ENCODE measurements at regions not wholly inside any gene's neighbourhood (a gene's known extent, or its start where the extent isn't known, plus 50 kb on each side); places are given as distances from the start of the nearest gene placed in this dataset.

DNA sequence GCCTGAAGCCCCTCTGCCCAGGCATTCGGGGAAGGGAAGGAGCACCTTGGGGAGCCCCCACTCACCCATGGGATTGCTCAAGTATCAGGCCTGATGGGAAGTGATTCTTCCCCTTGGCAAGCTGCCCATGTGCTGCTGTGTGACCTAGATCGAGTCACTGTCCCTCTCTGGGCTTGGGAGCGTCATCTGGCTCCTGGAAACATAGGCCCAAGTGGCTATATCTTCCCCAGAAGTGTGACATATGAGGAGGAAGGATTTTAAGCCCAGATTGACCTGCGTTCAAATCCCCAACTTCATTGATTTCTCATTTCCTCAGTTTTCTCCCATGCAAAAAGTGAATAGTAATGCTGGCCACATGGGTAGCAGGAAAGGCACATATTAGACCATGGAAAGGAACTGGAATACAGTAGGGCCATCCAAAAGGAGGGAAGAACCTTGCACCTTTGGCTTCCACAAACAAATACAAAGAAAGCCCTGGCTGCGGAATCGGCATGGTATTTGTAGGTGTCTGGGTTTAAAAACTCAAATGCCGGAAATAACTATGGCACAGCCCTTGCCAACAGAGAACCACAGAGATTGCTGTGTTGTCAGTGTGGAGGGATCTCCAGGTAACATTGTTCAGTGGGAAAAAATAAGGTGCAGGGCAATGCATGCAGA, 169.5 kb upstream of the ZMIZ1 start:
- no peak for DNase-seq

GRCh38 chr10:78899996-78900714, 168.6 kb upstream of the ZMIZ1 start:
- peak; percentile 53 for DNase-seq

- DNase-seq: no peak
Observed at GRCh38 chr10:78900715-78901430, 167.9 kb upstream of the ZMIZ1 start.

DNA sequence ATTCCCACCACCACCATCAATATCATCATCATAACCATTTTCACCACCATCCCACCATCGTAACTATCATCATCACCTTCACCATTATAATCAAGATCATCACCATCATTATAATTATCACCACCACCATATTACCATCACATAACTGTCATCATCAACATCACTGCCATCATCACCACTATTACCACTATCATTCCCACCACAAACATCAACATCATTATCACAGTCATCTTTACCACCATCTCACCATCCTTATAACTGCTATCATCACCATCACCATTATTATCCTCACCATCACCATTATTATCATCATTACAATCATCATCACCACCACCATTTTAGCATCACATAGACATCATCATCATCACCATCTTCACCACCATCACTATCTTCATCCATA, 167.1 kb upstream of the ZMIZ1 start:
- DNase-seq: no peak

GRCh38 chr10:78902815-78903214, 166.0 kb upstream of the ZMIZ1 start:
- no peak for DNase-seq

DNA sequence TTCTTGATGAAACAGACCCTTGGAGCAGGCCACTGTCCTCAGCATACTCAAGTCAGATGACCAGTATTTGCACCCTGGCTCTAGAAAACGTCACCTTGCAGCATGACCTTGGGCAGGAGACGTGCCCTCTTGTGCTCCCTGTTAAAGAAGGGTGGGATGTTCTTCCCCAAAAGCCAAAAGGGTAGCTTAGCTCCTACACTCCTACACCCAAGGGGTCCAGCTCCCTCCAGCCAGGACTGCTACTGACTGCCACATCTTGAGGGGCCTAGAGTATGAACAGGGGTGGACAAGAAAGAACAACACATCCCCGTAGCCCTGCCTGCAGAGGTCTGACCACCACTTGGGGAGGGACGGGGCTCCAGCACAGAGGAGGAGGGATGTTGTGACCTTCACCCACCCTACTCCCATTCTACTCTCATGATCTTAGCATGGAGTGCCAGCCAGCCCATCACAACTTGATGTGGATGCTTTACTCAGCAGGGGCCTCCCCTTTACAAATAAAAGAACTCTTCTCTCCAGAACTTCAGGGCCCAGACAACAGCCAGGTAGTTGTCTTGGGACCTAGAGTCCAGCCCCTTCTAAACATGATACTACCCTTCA, 165.3 kb upstream of the ZMIZ1 start:
- DNase-seq: no peak

DNA sequence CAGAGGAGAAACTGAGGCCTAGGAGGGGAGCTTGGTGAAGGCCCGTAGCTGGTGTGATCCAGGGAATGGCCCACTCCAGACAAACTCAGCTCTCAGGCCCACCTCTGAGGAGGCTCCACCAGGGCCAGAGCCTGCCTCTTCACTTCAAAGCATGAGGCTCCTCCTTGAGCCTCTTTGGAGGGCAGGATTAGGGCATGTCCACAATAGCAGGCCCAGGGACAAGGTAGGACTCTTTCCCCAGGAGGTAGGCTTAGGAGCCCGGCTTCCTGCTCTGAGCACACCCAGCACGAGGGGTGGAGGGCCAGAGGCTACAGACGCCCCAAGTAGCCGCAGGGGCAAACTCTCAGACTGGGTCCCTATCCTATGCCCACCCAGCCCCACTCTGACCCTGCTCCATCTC, 164.6 kb upstream of the ZMIZ1 start:
- DNase-seq: no peak

- DNase-seq: no peak
Observed at GRCh38 chr10:78905015-78905956, 163.5 kb upstream of the ZMIZ1 start.

GRCh38 chr10:78905957-78906308, 162.8 kb upstream of the ZMIZ1 start:
- no peak for DNase-seq

DNA sequence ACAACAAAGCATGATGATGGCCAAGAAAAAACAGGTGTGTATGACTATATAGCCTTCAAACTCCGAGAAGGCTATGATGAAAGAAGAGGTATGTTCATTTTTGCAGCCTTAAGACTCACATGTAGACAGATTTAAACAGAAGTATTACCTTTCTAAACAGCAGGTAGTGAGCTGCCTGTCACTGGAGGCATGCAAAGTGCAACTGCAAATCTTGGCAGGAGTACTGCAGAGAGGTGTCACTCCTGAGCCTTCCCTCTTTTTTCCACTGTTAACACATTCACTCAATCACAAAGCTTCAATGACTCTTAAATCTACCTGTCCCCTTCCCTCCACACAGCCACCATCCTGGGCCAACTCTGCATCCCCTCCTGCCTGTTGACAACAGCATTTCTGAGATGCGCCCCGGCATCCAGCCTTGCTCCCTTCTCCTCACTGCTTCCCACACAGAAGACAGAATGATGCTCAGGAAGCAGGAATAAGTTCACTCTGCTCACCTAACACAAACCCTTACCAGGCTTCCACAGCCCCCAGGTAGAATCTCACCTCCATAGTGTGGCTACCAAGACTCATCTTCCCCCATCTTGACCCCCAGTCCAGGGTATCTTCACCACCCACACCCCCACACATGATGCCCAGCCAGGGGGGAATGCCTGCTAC, 161.9 kb upstream of the ZMIZ1 start:
- no peak for DNase-seq

DNA sequence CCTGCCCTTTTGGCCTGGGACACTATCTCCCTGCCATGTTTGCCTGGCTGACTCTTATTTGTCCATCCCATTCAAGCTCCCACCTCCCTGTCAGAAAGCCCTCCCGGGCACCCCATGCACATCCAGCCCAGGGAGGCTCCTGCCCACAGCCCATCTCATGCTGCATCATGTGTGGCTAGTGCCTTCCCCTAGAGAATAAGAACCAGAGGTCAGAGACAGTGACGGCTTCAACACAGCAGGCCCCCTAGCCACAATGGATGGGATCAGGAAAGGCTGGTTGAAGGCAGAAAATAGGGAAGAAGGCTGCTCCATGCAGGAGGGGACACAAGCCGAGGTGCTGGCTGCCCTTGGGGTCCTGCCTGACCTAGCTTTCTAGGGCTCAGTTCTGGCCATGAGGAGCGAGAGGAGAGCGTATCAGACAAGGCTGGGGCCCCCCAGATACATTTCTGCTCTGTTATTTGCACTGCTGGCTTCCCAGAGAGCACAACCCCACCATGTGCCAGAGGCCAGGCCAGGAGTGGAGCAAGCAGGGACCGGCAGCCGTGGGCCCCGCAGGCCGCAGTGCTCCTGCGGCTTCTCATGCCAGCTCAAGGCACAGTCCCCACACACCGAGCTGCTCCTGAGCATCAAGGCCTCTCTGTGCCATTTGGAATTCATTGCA, 161.1 kb upstream of the ZMIZ1 start:
- no peak for DNase-seq

- no peak for DNase-seq
Observed at GRCh38 chr10:78909221-78909620, 159.5 kb upstream of the ZMIZ1 start.

- DNase-seq: no peak
Observed at GRCh38 chr10:78910021-78910420, 158.7 kb upstream of the ZMIZ1 start.

GRCh38 chr10:78910476-78910875, 158.3 kb upstream of the ZMIZ1 start:
- no peak for DNase-seq

DNA sequence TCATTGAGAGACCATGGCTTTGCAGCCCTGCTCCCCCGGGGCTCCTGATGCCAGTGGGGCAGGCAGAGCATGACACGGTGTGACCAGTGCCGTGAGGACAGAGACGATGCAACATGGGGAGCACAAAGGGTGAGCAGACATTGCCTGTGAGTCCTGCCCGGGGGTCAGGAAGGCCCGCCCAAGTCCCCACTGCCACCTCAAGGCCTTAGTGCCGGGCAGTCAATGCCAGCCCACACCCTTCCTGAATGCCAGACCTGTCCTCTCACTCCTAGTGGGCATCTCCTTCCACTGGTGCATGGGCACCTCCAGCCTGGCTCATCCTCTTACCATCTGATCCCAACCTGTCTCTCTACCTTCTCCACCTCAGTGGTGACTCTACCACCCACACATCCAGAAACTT, 157.9 kb upstream of the ZMIZ1 start:
- DNase-seq: no peak

GRCh38 chr10:78911533-78912340, 157.0 kb upstream of the ZMIZ1 start:
- DNase-seq: no peak

DNA sequence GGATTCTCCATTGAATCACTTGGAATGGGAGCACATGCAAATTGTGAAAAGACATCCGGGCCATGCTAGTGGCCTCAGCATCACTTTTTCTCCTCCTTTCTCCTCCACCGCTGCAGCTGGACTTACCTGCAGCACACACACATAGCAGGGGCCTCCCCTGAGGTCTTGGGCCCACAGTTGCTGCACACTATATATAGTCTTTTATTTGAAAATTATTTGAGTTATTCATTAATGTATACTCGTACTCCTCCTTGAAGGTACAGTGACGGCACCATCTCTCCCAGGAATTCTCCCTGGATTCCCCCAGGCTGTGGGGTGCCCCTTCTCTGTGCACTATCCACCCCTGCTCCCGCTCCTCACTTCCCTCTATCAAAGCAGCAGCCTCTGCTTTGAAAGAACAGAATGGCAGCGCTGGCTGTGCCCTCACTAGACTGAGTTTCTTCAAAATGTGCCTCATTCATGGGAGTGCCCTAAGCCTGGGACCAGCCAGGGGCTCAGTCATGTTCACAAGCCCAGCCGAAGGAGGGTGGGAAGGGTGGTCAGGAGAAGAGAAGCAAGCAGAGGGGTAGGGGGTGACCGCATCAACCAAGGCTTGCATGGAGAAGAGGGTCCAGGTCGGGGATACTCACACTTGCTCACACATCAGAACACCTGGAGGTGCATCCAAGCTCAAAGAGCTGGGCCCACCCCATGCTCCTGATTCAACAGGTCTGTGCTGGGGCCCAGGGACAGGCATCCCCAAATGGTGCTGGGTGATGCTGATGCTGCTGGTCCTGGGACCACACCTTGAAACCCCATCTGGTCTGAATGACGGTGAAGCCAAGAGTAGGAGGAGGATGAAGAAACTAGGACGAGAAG, 156.2 kb upstream of the ZMIZ1 start:
- no peak for DNase-seq

GRCh38 chr10:78913219-78914059, 155.3 kb upstream of the ZMIZ1 start:
- no peak for DNase-seq

- no peak for DNase-seq
Observed at GRCh38 chr10:78914060-78914378, 154.7 kb upstream of the ZMIZ1 start.

Data from left hindlimb (tissue), 1 donor.